ENCODE measurements at regions not wholly inside any gene's neighbourhood (a gene's known extent, or its start where the extent isn't known, plus 50 kb on each side); places are given as distances from the start of the nearest gene placed in this dataset.

GRCh38 chr5:10110228-10110627 is 139.5 kb downstream of the ATPSCKMT start:
- H3K27me3 ChIP-seq (ENCODE audit: control insufficient read depth, insufficient read depth, low read length) = no peaks in the 10 kb centered on the region
- H4K8ac ChIP-seq (ENCODE audit: low read depth in 2 of 2, low read length in 2 of 2) = no peak overlapping the region
- H3K9me1 ChIP-seq (ENCODE audit: insufficient read depth, low read length) = no peaks in the 10 kb centered on the region
- no peak overlapping the region for H4K5ac ChIP-seq (ENCODE audit: low read depth, low read length)
- no peak for ATAC-seq (ENCODE audit: low read depth)
- H3K4me1 ChIP-seq (ENCODE audit: control insufficient read depth, insufficient read depth, low read length) = no peaks in the 10 kb centered on the region
- no peaks in the 10 kb centered on the region for H3K79me1 ChIP-seq (ENCODE audit: low read depth in 1 of 2, low read length in 2 of 2)
- H3K27ac ChIP-seq (ENCODE audit: insufficient read depth, low read length) = no peak overlapping the region
- no peak overlapping the region for H3K4ac ChIP-seq (ENCODE audit: low read depth, low read length)
- no peak overlapping the region for H2BK15ac ChIP-seq (ENCODE audit: low read depth, low read length)
- dilution Hi-C loops (cut with HindIII; ENCODE audit: low sequenced_read_pairs, unreplicated experiment) = no loop called here
- no peak overlapping the region for H3K18ac ChIP-seq (ENCODE audit: low read depth, low read length)
- H3K4me2 ChIP-seq (ENCODE audit: low read depth, low read length) = no peak overlapping the region
- H2AK5ac ChIP-seq (ENCODE audit: low read depth, low read length) = no peak overlapping the region
- no peak overlapping the region for H2BK20ac ChIP-seq (ENCODE audit: low read depth, low read length)
- no TSS peak for BruUV-seq (replicated peaks)
- no peak overlapping the region for H4K91ac ChIP-seq (ENCODE audit: insufficient read depth, low read depth, low read length)
- no peak overlapping the region for H3K56ac ChIP-seq (ENCODE audit: extremely low read depth, insufficient read depth, low read length)
- H2AK9ac ChIP-seq (replicated peaks; ENCODE audit: low read depth, low read length, poor library complexity) = no peak overlapping the region
- H4K20me1 ChIP-seq (ENCODE audit: insufficient read depth, low read length) = no peaks in the 10 kb centered on the region
- H2BK120ac ChIP-seq (ENCODE audit: low read depth, low read length) = no peak overlapping the region
- intact Hi-C loops (cut with micrococcal nuclease) = loop anchor here (2.0 kb wide), 1 partner anchor 211 kb away; no protein-coding TSS in a partner anchor
- TF ChIP-seq MAFK (IDR thresholded peaks at IDR 0.05; ENCODE audit: low read depth, low read length) (no peak), MXI1 (IDR thresholded peaks at IDR 0.05; ENCODE audit: borderline replicate concordance, low read depth, low read length) (no peak), CEBPB (IDR thresholded peaks at IDR 0.05; ENCODE audit: low read depth, low read length) (no peak), FOS (IDR thresholded peaks at IDR 0.05; ENCODE audit: low read depth, low read length) (no peak), CHD1 (IDR thresholded peaks at IDR 0.05; ENCODE audit: low read depth, low read length) (no peak), SMC3 (IDR thresholded peaks at IDR 0.05; ENCODE audit: low read depth, low read length) (no peak), RFX5 (IDR thresholded peaks at IDR 0.05; ENCODE audit: low read depth, low read length) (no peak), RAD21 (IDR thresholded peaks at IDR 0.05; ENCODE audit: low read length) (no peak)
- TF ChIP-seq, protein P1, sequence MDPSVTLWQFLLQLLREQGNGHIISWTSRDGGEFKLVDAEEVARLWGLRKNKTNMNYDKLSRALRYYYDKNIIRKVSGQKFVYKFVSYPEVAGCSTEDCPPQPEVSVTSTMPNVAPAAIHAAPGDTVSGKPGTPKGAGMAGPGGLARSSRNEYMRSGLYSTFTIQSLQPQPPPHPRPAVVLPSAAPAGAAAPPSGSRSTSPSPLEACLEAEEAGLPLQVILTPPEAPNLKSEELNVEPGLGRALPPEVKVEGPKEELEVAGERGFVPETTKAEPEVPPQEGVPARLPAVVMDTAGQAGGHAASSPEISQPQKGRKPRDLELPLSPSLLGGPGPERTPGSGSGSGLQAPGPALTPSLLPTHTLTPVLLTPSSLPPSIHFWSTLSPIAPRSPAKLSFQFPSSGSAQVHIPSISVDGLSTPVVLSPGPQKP (IDR thresholded peaks at IDR 0.05; ENCODE audit: borderline replicate concordance, low read depth, low read length) = no peak
- TF ChIP-seq, protein P2, sequence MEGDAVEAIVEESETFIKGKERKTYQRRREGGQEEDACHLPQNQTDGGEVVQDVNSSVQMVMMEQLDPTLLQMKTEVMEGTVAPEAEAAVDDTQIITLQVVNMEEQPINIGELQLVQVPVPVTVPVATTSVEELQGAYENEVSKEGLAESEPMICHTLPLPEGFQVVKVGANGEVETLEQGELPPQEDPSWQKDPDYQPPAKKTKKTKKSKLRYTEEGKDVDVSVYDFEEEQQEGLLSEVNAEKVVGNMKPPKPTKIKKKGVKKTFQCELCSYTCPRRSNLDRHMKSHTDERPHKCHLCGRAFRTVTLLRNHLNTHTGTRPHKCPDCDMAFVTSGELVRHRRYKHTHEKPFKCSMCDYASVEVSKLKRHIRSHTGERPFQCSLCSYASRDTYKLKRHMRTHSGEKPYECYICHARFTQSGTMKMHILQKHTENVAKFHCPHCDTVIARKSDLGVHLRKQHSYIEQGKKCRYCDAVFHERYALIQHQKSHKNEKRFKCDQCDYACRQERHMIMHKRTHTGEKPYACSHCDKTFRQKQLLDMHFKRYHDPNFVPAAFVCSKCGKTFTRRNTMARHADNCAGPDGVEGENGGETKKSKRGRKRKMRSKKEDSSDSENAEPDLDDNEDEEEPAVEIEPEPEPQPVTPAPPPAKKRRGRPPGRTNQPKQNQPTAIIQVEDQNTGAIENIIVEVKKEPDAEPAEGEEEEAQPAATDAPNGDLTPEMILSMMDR (conservative IDR thresholded peaks at IDR 0.05; ENCODE audit: low read depth, low read length) = no peak
- ChIA-PET POLR2A (ENCODE audit: unreplicated experiment) (no interaction called here), CTCF (no interaction called here)
- H3K23ac ChIP-seq (ENCODE audit: low read depth, low read length) = no peak overlapping the region
- no peak overlapping the region for H2BK5ac ChIP-seq (ENCODE audit: low read depth, low read length, poor library complexity, severe bottlenecking)
- no peak overlapping the region for H3K9ac ChIP-seq (ENCODE audit: low read depth, low read length)
- in situ Hi-C loops (cut with MboI; ENCODE audit: low sequenced_read_pairs) = no loop called here
- no peak overlapping the region for H3K4me3 ChIP-seq (ENCODE audit: insufficient read depth, low read depth, low read length)
- no peak overlapping the region for H2AFZ ChIP-seq (replicated peaks; ENCODE audit: low read length, poor library complexity)
- 68% methylated on average over 7 of the region's 10 CpGs; no CpG with 5 or more reads in 1 of the 2 experiments for WGBS, 2 experiments (ENCODE audit: extremely low coverage in 2 of 2, insufficient read length in 1 of 2)
- H3K9me3 ChIP-seq (ENCODE audit: control insufficient read depth, insufficient read depth, low read length) = no peaks in the 10 kb centered on the region
- H3K36me3 ChIP-seq (ENCODE audit: control insufficient read depth, insufficient read depth, low read length) = no peaks in the 10 kb centered on the region
- no peak for DNase-seq
- no peak overlapping the region for H3K14ac ChIP-seq (replicated peaks; ENCODE audit: low read depth, low read length)

Measured in IMR-90 (cell line).